GM12878 (cell line): ENCODE measurements at regions not wholly inside any gene's neighbourhood (a gene's known extent, or its start where the extent isn't known, plus 50 kb on each side); places are given as distances from the start of the nearest gene placed in this dataset.

Source experiments
- ATAC-seq: fragments of 200-7000 bp; cut with Tn5 transposase; 3 replicates; pipeline ENCODE4 v1.9.1; 2020; ENCODE audit warnings: mild to moderate bottlenecking, moderate library complexity
- BruUV-seq: library from RNA; stranded (reverse); fragments of 400-500 nt; replicated peaks from 2 replicates; lab custom pipeline; 2021; lab: Mats Ljungman, UMichigan
- CTCF ChIA-PET: fragments of 300-600 bp; sonication (Branson Sonifier 250); formaldehyde crosslinking; extraction: SDS; loops from one replicate; lab custom pipeline; 2021; ENCODE audit warnings: inconsistent platforms; lab: Yijun Ruan, JAX
- POLR2A ChIA-PET: fragments of 350-600 bp; formaldehyde crosslinking; extraction: SDS; loops from one replicate; lab custom pipeline; 2021; ENCODE audit warnings: inconsistent platforms; lab: Charles Lee
- RAD21 ChIA-PET: fragments of 300-600 bp; sonication (Branson Sonifier 250); formaldehyde crosslinking; loops from one replicate; lab custom pipeline; 2023; ENCODE audit warnings: antibody characterized with exemption; ENCODE audit not compliant: unreplicated experiment; lab: Charles Lee
- SMC1A ChIA-PET: fragments of 300-600 bp; sonication (Branson Sonifier 250); formaldehyde crosslinking; loops from one replicate; lab custom pipeline; 2023; ENCODE audit not compliant: unreplicated experiment, uncharacterized antibody; lab: Charles Lee
- DNase-seq: peaks from one replicate; pipeline ENCODE4 v3.0.0-alpha.2; 2011; ENCODE audit warnings: low read depth, low spot score
- FAIRE-seq: peaks from 3 replicates; lab custom pipeline; 2011; peaks lifted over from hg19 to GRCh38; lab: Jason Lieb, UNC
- H2AFZ ChIP-seq: 2 replicates; pipeline ENCODE4 v1.6.0; 2011; ENCODE audit warnings: low read depth, low read length, control low read depth; ENCODE audit not compliant: control insufficient read depth
- H3K27ac ChIP-seq: 2 replicates; pipeline ENCODE4 v1.5.1; 2011; ENCODE audit warnings: control low read depth; ENCODE audit not compliant: control insufficient read depth, insufficient read depth
- H3K27me3 ChIP-seq, 2 experiments: replicated peaks in 1 of 2; 2 replicates each; pipeline versions ENCODE4 v1.6.0 to v1.6.1; 2011; ENCODE audit warnings: low read length in 1 of 2; ENCODE audit not compliant: control insufficient read depth in 2 of 2, insufficient read depth in 2 of 2
- H3K36me3 ChIP-seq, 2 experiments: 2 replicates each; pipeline ENCODE4 v1.5.1; 2011; ENCODE audit warnings: low read length in 1 of 2; ENCODE audit not compliant: control insufficient read depth in 2 of 2, insufficient read depth in 2 of 2
- H3K4me1 ChIP-seq: 2 replicates; pipeline ENCODE4 v1.6.1; 2011; ENCODE audit warnings: mild to moderate bottlenecking, low read length, moderate library complexity, mixed read lengths; ENCODE audit not compliant: control insufficient read depth, insufficient read depth
- H3K4me2 ChIP-seq: 2 replicates; pipeline ENCODE4 v1.6.0; 2011; ENCODE audit warnings: control low read depth; ENCODE audit not compliant: control insufficient read depth, insufficient read depth
- H3K4me3 ChIP-seq: fragments of 200-600 bp; sonication (generic); 2 replicates; pipeline ENCODE4 v1.5.1; 2016
- H3K79me2 ChIP-seq: 2 replicates; pipeline ENCODE4 v1.6.0; 2011; ENCODE audit warnings: low read length; ENCODE audit not compliant: control insufficient read depth, insufficient read depth
- H3K9ac ChIP-seq: 2 replicates; pipeline ENCODE4 v1.8.0; 2011; ENCODE audit warnings: low read length, control low read depth, mixed read lengths; ENCODE audit not compliant: control insufficient read depth, insufficient read depth
- H3K9me3 ChIP-seq: replicated peaks from 3 replicates; pipeline ENCODE4 v1.5.1; 2011; ENCODE audit warnings: mild to moderate bottlenecking, low read length; ENCODE audit not compliant: control insufficient read depth, insufficient read depth
- H4K20me1 ChIP-seq: 2 replicates; pipeline ENCODE4 v1.6.0; 2011; ENCODE audit not compliant: control insufficient read depth, insufficient read depth
- ATF3 ChIP-seq: IDR thresholded peaks from 2 replicates; pipeline ENCODE4 v1.6.1; 2011; ENCODE audit warnings: low read depth, mild to moderate bottlenecking, low read length, moderate library complexity, borderline replicate concordance; ENCODE audit errors: extremely low read depth
- CREB1 ChIP-seq: IDR thresholded peaks from 2 replicates; pipeline ENCODE4 v1.6.1; 2012; ENCODE audit warnings: low read depth, mild to moderate bottlenecking, inconsistent platforms
- MYB ChIP-seq: fragments of 150-350 bp; IDR thresholded peaks from 2 replicates; pipeline ENCODE4 v1.6.1; 2014; ENCODE audit warnings: mild to moderate bottlenecking, low read depth, low read length, borderline replicate concordance
- PBX3 ChIP-seq: IDR thresholded peaks from 2 replicates; pipeline ENCODE4 v1.6.1; 2011; ENCODE audit warnings: mild to moderate bottlenecking, low read depth, low read length, moderate library complexity; ENCODE audit not compliant: insufficient replicate concordance
- PKNOX1 ChIP-seq: fragments of 450-650 bp; IDR thresholded peaks from 2 replicates; pipeline ENCODE4 v1.6.1; 2016; ENCODE audit warnings: mild to moderate bottlenecking
- POLR2AphosphoS2 ChIP-seq: IDR thresholded peaks from 2 replicates; pipeline ENCODE4 v1.6.1; 2011; ENCODE audit warnings: low read depth, mild to moderate bottlenecking, low read length, improper control_type of control experiment, moderate library complexity
- RAD51 ChIP-seq: fragments of 450-650 bp; IDR thresholded peaks from 2 replicates; pipeline ENCODE4 v1.6.1; 2016; ENCODE audit warnings: moderate library complexity, mild to moderate bottlenecking, inconsistent platforms
- RELB ChIP-seq: fragments of 450-650 bp; IDR thresholded peaks from 2 replicates; pipeline ENCODE4 v1.6.1; 2017; ENCODE audit warnings: low read depth, mild to moderate bottlenecking, moderate library complexity
- SREBF2 ChIP-seq: IDR thresholded peaks from 2 replicates; pipeline ENCODE4 v1.6.1; 2012; ENCODE audit warnings: mild to moderate bottlenecking, low read length
- SRF ChIP-seq, 2 experiments: IDR thresholded peaks; 2 replicates each; pipeline ENCODE4 v1.6.1; 2011; ENCODE audit warnings: low read depth in 2 of 2, low read length in 2 of 2, mild to moderate bottlenecking in 1 of 2, moderate library complexity in 1 of 2
- YBX1 ChIP-seq: fragments of 450-650 bp; IDR thresholded peaks from 2 replicates; pipeline ENCODE4 v1.6.1; 2016; ENCODE audit warnings: antibody characterized with exemption
- ZBED1 ChIP-seq: IDR thresholded peaks from 2 replicates; pipeline ENCODE4 v1.6.1; 2016; ENCODE audit warnings: borderline replicate concordance
- ZBTB4 ChIP-seq: fragments of 450-650 bp; formaldehyde crosslinking; IDR thresholded peaks from 2 replicates; pipeline ENCODE4 v1.4.0; 2022; ENCODE audit warnings: mild to moderate bottlenecking, moderate library complexity
- ZNF384 ChIP-seq: IDR thresholded peaks from 2 replicates; pipeline ENCODE4 v1.6.1; 2012; ENCODE audit warnings: low read depth, mild to moderate bottlenecking, low read length, improper control_type of control experiment, borderline replicate concordance
- ZSCAN29 ChIP-seq: fragments of 450-650 bp; IDR thresholded peaks from 2 replicates; pipeline ENCODE4 v1.6.1; 2017; ENCODE audit warnings: mild to moderate bottlenecking, moderate library complexity
- WGBS: methylation state at CpG from one replicate; pipeline ENCODE4 v1.1.6; 2016; ENCODE audit warnings: low lambda C conversion rate; ENCODE audit not compliant: insufficient replicate concordance, insufficient coverage; ENCODE audit errors: missing lambda C conversion rate; 5-methylcytosine and 5-hydroxymethylcytosine counted together
- in situ Hi-C: fragments of 300-500 bp; cut with MboI; formaldehyde crosslinking; loops from 9 replicates; pipeline ENCODE4 v1.14.3; 2018; ENCODE audit warnings: mixed read lengths
- intact Hi-C: fragments of 100-400 bp; cut with micrococcal nuclease; formaldehyde crosslinking; loops from one replicate; pipeline ENCODE4 v1.14.2; 2022; ENCODE audit not compliant: unreplicated experiment

- no peak for TF ChIP-seq PBX3
- no peak for TF ChIP-seq PKNOX1
- TF ChIP-seq ZNF384: no peak
- TF ChIP-seq CREB1: no peak
- no peak for TF ChIP-seq MYB
These were observed 483.4 kb upstream of the LARGE1 start (continued) for GRCh38 chr22:34403667-34404066.

GRCh38 chr22:34410111-34410510 is 489.8 kb upstream of the LARGE1 start:
- RAD21 ChIA-PET: no interaction called here
- TF ChIP-seq RAD51 (no peak), SREBF2 (no peak), YBX1 (no peak), RELB (no peak), ATF3 (no peak), SRF (IDR thresholded peaks at IDR 0.05; ENCODE audit: low read depth in 2 of 2, low read length in 2 of 2) (no peak), POLR2AphosphoS2 (no peak), ZSCAN29 (no peak), ZBED1 (no peak), ZBTB4 (CRISPR knock-in tag) (no peak)

More at GRCh38 chr22:34410111-34410510, 489.8 kb upstream of the LARGE1 start:
- DNase-seq: no peak
- H3K79me2 ChIP-seq: no peaks in the 10 kb centered on the region
- H3K27ac ChIP-seq: no peak overlapping the region
- WGBS: 0% methylated on average over 4 of the region's 4 CpGs
- intact Hi-C loops (loop anchor here (10.0 kb wide), 1 partner anchor 1105 kb away; no protein-coding TSS in a partner anchor), in situ Hi-C loops (loop anchor here (5.0 kb wide), 1 partner anchor 612 kb away; no protein-coding TSS in a partner anchor)
- H2AFZ ChIP-seq: no peak overlapping the region
- H3K9ac ChIP-seq: no peak overlapping the region
- H3K4me1 ChIP-seq: no peaks in the 10 kb centered on the region
- no peaks in the 10 kb centered on the region for H3K36me3 ChIP-seq
- CTCF ChIA-PET: no interaction called here
- no peak for FAIRE-seq
- no peak overlapping the region for H3K4me3 ChIP-seq
- SMC1A ChIA-PET: no interaction called here
- H4K20me1 ChIP-seq: no peaks in the 10 kb centered on the region
- no peaks in the 10 kb centered on the region for H3K27me3 ChIP-seq
- H3K4me2 ChIP-seq: no peak overlapping the region
- POLR2A ChIA-PET: no interaction called here
- H3K9me3 ChIP-seq: no peaks in the 10 kb centered on the region
- no peak for ATAC-seq
- BruUV-seq: no TSS peak
